ENCODE measurements at regions not wholly inside any gene's neighbourhood (a gene's known extent, or its start where the extent isn't known, plus 50 kb on each side); places are given as distances from the start of the nearest gene placed in this dataset.

DNA sequence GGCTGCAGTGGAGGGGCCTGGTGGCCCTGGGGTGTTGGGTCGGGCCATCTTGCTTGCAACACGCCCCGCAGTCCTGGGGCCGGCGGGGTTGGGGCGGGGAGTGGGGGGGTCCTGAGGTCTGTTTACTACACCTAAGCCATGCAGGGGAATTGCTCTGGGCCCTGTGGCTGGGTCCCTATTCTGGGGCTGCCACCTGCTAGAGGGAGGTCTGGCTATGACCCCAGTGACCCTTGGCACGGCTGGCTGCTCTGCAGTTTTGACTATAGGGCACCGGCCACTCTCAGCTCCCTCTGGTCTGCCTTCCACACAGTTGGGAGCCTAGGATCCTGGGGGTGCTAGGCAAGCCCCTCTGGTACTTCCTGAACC, 170.6 kb upstream of the GLI2 start:
- Histone ChIP-seq H3K9me3 (ENCODE audit: control insufficient read depth, low read depth, low read length) (no peaks in the 10 kb centered on the region), H2BK5ac (ENCODE audit: insufficient read length, low read length) (no peak overlapping the region), H4K8ac (replicated peaks; ENCODE audit: insufficient read length, low read depth, low read length) (no peak overlapping the region), H3K79me1 (ENCODE audit: insufficient read depth, low read depth, low read length, poor library complexity, severe bottlenecking) (no peaks in the 10 kb centered on the region), H3K27ac (ENCODE audit: insufficient read length, low read depth, low read length) (no peak overlapping the region), H2AFZ (ENCODE audit: low read length) (no peak overlapping the region), H3K79me2 (ENCODE audit: insufficient read depth, low read length) (no peaks in the 10 kb centered on the region), H3T11ph (ENCODE audit: low read length) (no peak overlapping the region), H3K4me1 (ENCODE audit: insufficient read depth, low read length) (no peaks in the 10 kb centered on the region), H4K5ac (ENCODE audit: insufficient read length, low read depth, low read length) (no peak overlapping the region), H4K91ac (ENCODE audit: insufficient read length, low read depth, low read length) (no peak overlapping the region), H3K4me2 (ENCODE audit: insufficient read depth, insufficient read length, low read length) (no peak overlapping the region), H3K23me2 (ENCODE audit: insufficient read length, low read depth, low read length, poor library complexity, severe bottlenecking) (peaks cover 3% of the 10 kb centered on the region), H3K56ac (ENCODE audit: insufficient read length, low read depth, low read length) (no peak overlapping the region), H3K14ac (ENCODE audit: insufficient read depth, low read length) (no peak overlapping the region), H2AK5ac (ENCODE audit: insufficient read length, low read length) (no peak overlapping the region), H3K4ac (ENCODE audit: low read depth, low read length) (no peak overlapping the region), H4K20me1 (ENCODE audit: control insufficient read depth, insufficient read depth, insufficient read length) (no peaks in the 10 kb centered on the region), H3K9ac (ENCODE audit: extremely low read depth, insufficient read length, low read length) (no peak overlapping the region), H2BK20ac (ENCODE audit: low read depth, low read length, poor library complexity, severe bottlenecking) (no peak overlapping the region), H2BK12ac (ENCODE audit: insufficient read length, low read depth, low read length) (no peak overlapping the region), H3K18ac (ENCODE audit: insufficient read length, low read depth, low read length) (no peak overlapping the region), H3K27me3 (ENCODE audit: insufficient read depth, low read length) (no peaks in the 10 kb centered on the region), H3K23ac (ENCODE audit: insufficient read length, low read depth, low read length) (no peak overlapping the region), H2BK15ac (ENCODE audit: low read depth, low read length) (no peak overlapping the region), H2BK120ac (ENCODE audit: low read depth, low read length, poor library complexity, severe bottlenecking) (no peak overlapping the region)
- WGBS (ENCODE audit: extremely low coverage, insufficient read length, low lambda C conversion rate) = no CpG with 5 or more reads among the region's 8 CpGs
- Mint-ChIP-seq H3K4me3 (no peak overlapping the region), H3K27me3 (ENCODE audit: low read depth) (peaks cover 86% of the 10 kb centered on the region), H3K9me3 (no peaks in the 10 kb centered on the region), H3K27ac (no peak overlapping the region), H3K36me3 (ENCODE audit: insufficient read depth in 1 of 3, low read depth in 3 of 3) (no peaks in the 10 kb centered on the region), H3K4me1 (peaks cover 7 to 16% of the 10 kb centered on the region in 2 experiments)
- no peak for DNase-seq
- TF ChIP-seq, protein P1, sequence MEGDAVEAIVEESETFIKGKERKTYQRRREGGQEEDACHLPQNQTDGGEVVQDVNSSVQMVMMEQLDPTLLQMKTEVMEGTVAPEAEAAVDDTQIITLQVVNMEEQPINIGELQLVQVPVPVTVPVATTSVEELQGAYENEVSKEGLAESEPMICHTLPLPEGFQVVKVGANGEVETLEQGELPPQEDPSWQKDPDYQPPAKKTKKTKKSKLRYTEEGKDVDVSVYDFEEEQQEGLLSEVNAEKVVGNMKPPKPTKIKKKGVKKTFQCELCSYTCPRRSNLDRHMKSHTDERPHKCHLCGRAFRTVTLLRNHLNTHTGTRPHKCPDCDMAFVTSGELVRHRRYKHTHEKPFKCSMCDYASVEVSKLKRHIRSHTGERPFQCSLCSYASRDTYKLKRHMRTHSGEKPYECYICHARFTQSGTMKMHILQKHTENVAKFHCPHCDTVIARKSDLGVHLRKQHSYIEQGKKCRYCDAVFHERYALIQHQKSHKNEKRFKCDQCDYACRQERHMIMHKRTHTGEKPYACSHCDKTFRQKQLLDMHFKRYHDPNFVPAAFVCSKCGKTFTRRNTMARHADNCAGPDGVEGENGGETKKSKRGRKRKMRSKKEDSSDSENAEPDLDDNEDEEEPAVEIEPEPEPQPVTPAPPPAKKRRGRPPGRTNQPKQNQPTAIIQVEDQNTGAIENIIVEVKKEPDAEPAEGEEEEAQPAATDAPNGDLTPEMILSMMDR (conservative IDR thresholded peaks at IDR 0.05) = no peak

Measured in H9 (cell line).